ENCODE measurements at regions not wholly inside any gene's neighbourhood (a gene's known extent, or its start where the extent isn't known, plus 50 kb on each side); places are given as distances from the start of the nearest gene placed in this dataset.
"Not testable (repeated sequence)": the region's sequence is repeated elsewhere in the genome, so short reads cannot be mapped to it uniquely, and the experiment has no call there.

- no peak overlapping the region for H3K4me3 ChIP-seq
- DNase-seq = no peak
- no peaks in the 10 kb centered on the region for H3K36me3 ChIP-seq (replicated peaks in 1 of 2; ENCODE audit: insufficient read depth in 1 of 2, low read depth in 2 of 2)
- H3K27ac ChIP-seq = no peak overlapping the region
- no peaks in the 10 kb centered on the region for H3K27me3 ChIP-seq
- TF ChIP-seq CTCF (IDR thresholded peaks at IDR 0.05) (peak in 6 of 7 experiments; percentile 17 to 52 (median 42)), POLR2A (IDR thresholded peaks at IDR 0.05) (no peak)
- intact Hi-C loops (cut with DNase I) = no loop called here
- no peak for ATAC-seq
- WGBS, 2 donors = 73 to 78% methylated on average over 5 of the region's 5 CpGs
- peaks cover 8% of the 10 kb centered on the region for H3K4me1 ChIP-seq
- no peaks in the 10 kb centered on the region for H3K9me3 ChIP-seq
These were observed 76.9 kb upstream of the PSMA6 start for GRCh38 chr14:35215110-35215813.

GRCh38 chr14:35218176-35218575 is 74.0 kb upstream of the PSMA6 start:
- H3K4me1 ChIP-seq = peaks cover 14% of the 10 kb centered on the region
- DNase-seq; ATAC-seq; H3K9me3 ChIP-seq; H3K27ac ChIP-seq; H3K4me3 ChIP-seq; H3K27me3 ChIP-seq; intact Hi-C loops (cut with DNase I); H3K36me3 ChIP-seq (replicated peaks in 1 of 2; ENCODE audit: insufficient read depth in 1 of 2, low read depth in 2 of 2): not testable (repeated sequence)
- 92 to 94% methylated on average over 2 of the region's 2 CpGs for WGBS, 2 donors

- Histone ChIP-seq H3K4me3 (no peak overlapping the region), H3K9me3 (no peaks in the 10 kb centered on the region), H3K4me1 (peaks cover 11% of the 10 kb centered on the region), H3K36me3 (replicated peaks in 1 of 2; ENCODE audit: insufficient read depth in 1 of 2, low read depth in 2 of 2) (no peaks in the 10 kb centered on the region), H3K27me3 (no peaks in the 10 kb centered on the region), H3K27ac (no peak overlapping the region)
- DNase-seq (no peak), ATAC-seq (no peak)
- TF ChIP-seq CTCF (IDR thresholded peaks at IDR 0.05) (no peak), POLR2A (IDR thresholded peaks at IDR 0.05) (no peak)
- 82 to 87% methylated on average over 5 to 6 of the region's 6 CpGs for WGBS, 2 donors
- intact Hi-C loops (cut with DNase I) = no loop called here
These were observed 73.2 kb upstream of the PSMA6 start for GRCh38 chr14:35218963-35219362.

GRCh38 chr14:35220027-35220676 is 72.0 kb upstream of the PSMA6 start:
- peaks cover 6% of the 10 kb centered on the region for H3K4me1 ChIP-seq
- H3K9me3 ChIP-seq = no peaks in the 10 kb centered on the region
- 71 to 72% methylated on average over 3 of the region's 3 CpGs for WGBS, 2 donors
- H3K4me3 ChIP-seq = no peak overlapping the region
- no peak overlapping the region for H3K27ac ChIP-seq
- H3K36me3 ChIP-seq (replicated peaks in 1 of 2; ENCODE audit: insufficient read depth in 1 of 2, low read depth in 2 of 2) = no peaks in the 10 kb centered on the region
- H3K27me3 ChIP-seq = no peaks in the 10 kb centered on the region
- no peak for ATAC-seq
- TF ChIP-seq CTCF (IDR thresholded peaks at IDR 0.05) = no peak
- TF ChIP-seq POLR2A (IDR thresholded peaks at IDR 0.05) = no peak
- intact Hi-C loops (cut with DNase I) = loop anchor here (10.0 kb wide), 1 partner anchor 195 kb away; no protein-coding TSS in a partner anchor
- no peak for DNase-seq

GRCh38 chr14:35220920-35221319 is 71.3 kb upstream of the PSMA6 start:
- Histone ChIP-seq H3K36me3 (replicated peaks in 1 of 2; ENCODE audit: insufficient read depth in 1 of 2, low read depth in 2 of 2) (no peaks in the 10 kb centered on the region), H3K4me3 (no peak overlapping the region), H3K4me1 (peaks cover 6% of the 10 kb centered on the region), H3K27me3 (no peaks in the 10 kb centered on the region), H3K9me3 (no peaks in the 10 kb centered on the region), H3K27ac (no peak overlapping the region)
- WGBS, 2 donors = 78 to 85% methylated on average over 1 of the region's 1 CpG
- TF ChIP-seq POLR2A (IDR thresholded peaks at IDR 0.05) = no peak
- no peak for TF ChIP-seq CTCF (IDR thresholded peaks at IDR 0.05)
- DNase-seq = no peak
- no peak for ATAC-seq
- intact Hi-C loops (cut with DNase I) = loop anchor here (10.0 kb wide), 1 partner anchor 194 kb away; no protein-coding TSS in a partner anchor
